Neutrophil (primary cell): ENCODE measurements at regions not wholly inside any gene's neighbourhood (a gene's known extent, or its start where the extent isn't known, plus 50 kb on each side); places are given as distances from the start of the nearest gene placed in this dataset.
"Not testable (repeated sequence)": the region's sequence is repeated elsewhere in the genome, so short reads cannot be mapped to it uniquely, and the experiment has no call there.

ENCODE experiments used
- H3K27ac ChIP-seq: fragments of 200-600 bp; sonication (generic); 2 replicates; pipeline ENCODE4 v1.5.1; 2016; ENCODE audit warnings: mild to moderate bottlenecking, moderate library complexity
- H3K27me3 ChIP-seq: fragments of 200-600 bp; sonication (generic); 2 replicates; pipeline ENCODE4 v1.6.0; 2016; ENCODE audit warnings: mild to moderate bottlenecking
- H3K36me3 ChIP-seq: fragments of 200-600 bp; sonication (generic); 2 replicates; pipeline ENCODE4 v1.5.1; 2017
- H3K4me1 ChIP-seq, 2 experiments: fragments of 200-600 bp in 1 of 2; sonication (generic) in 1 of 2; 1 replicate in 1 of 2; 2 replicates in 1 of 2; pipeline versions ENCODE4 v1.5.1 to v1.6.1; 2013 to 2016; ENCODE audit warnings: low read depth in 1 of 2, low read length in 1 of 2, mild to moderate bottlenecking in 1 of 2, moderate library complexity in 1 of 2; ENCODE audit not compliant: control insufficient read depth in 1 of 2, insufficient read depth in 1 of 2
- H3K4me3 ChIP-seq, 2 experiments: fragments of 200-600 bp in 1 of 2; sonication (generic) in 1 of 2; 1 replicate in 1 of 2; 2 replicates in 1 of 2; pipeline ENCODE4 v1.5.1; 2013 to 2016; ENCODE audit warnings: low read depth in 1 of 2, low read length in 1 of 2, mild to moderate bottlenecking in 1 of 2, moderate library complexity in 1 of 2
- H3K9me3 ChIP-seq: fragments of 200-600 bp; sonication (generic); 2 replicates; pipeline ENCODE4 v1.5.1; 2016
- CTCF ChIP-seq: fragments of 200-600 bp; sonication (generic); IDR thresholded peaks from 2 replicates; pipeline ENCODE4 v1.5.1; 2016; ENCODE audit warnings: antibody characterized with exemption

GRCh38 chr3:39639344-39640236 lies 169.8 kb upstream of the MYRIP start:
- H3K4me3 ChIP-seq: no peak overlapping the region
- H3K27me3 ChIP-seq: no peaks in the 10 kb centered on the region
- no peak overlapping the region for H3K27ac ChIP-seq
- H3K4me1 ChIP-seq: no peaks in the 10 kb centered on the region
- H3K36me3 ChIP-seq: no peaks in the 10 kb centered on the region
- TF ChIP-seq CTCF: no peak
- no peaks in the 10 kb centered on the region for H3K9me3 ChIP-seq

- Histone ChIP-seq H3K9me3 (no peaks in the 10 kb centered on the region), H3K36me3 (no peaks in the 10 kb centered on the region), H3K4me1 (no peaks in the 10 kb centered on the region), H3K27me3 (no peaks in the 10 kb centered on the region), H3K4me3 (no peak overlapping the region), H3K27ac (no peak overlapping the region)
- no peak for TF ChIP-seq CTCF
Observed at GRCh38 chr3:39641274-39641673, 168.1 kb upstream of the MYRIP start.

DNA sequence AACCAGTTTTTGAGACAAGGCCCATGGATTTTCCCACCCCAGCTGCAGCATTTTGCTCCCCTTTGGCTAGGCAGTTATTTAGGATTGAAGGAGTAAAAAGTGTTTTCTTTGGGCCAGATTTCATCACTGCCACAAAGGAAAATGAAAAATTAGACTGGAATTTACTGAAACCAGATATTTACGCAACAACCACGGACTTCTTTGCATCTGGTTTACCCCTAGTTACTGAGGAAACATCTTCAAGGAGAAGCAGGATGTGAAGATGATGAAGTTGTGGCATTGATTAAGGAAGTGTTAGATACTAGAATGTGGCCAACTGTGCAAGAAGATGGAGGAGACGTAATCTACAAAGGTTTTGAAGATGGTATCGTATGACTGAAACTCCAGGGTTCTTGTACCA lies 165.2 kb upstream of the MYRIP start:
- Histone ChIP-seq H3K36me3 (no peaks in the 10 kb centered on the region), H3K9me3 (no peaks in the 10 kb centered on the region), H3K27ac (no peak overlapping the region), H3K27me3 (no peaks in the 10 kb centered on the region), H3K4me1 (no peaks in the 10 kb centered on the region), H3K4me3 (no peak overlapping the region)
- no peak for TF ChIP-seq CTCF

- H3K9me3 ChIP-seq, H3K27ac ChIP-seq, H3K4me1 ChIP-seq, H3K4me3 ChIP-seq, H3K27me3 ChIP-seq, H3K36me3 ChIP-seq: not testable (repeated sequence)
Observed at GRCh38 chr3:39651256-39651655, 158.2 kb upstream of the MYRIP start.

GRCh38 chr3:39651993-39652739 lies 157.2 kb upstream of the MYRIP start:
- Histone ChIP-seq H3K9me3 (no peaks in the 10 kb centered on the region), H3K27ac (no peak overlapping the region), H3K27me3 (no peaks in the 10 kb centered on the region), H3K4me1 (no peaks in the 10 kb centered on the region), H3K36me3 (no peaks in the 10 kb centered on the region), H3K4me3 (no peak overlapping the region)
- no peak for TF ChIP-seq CTCF

DNA sequence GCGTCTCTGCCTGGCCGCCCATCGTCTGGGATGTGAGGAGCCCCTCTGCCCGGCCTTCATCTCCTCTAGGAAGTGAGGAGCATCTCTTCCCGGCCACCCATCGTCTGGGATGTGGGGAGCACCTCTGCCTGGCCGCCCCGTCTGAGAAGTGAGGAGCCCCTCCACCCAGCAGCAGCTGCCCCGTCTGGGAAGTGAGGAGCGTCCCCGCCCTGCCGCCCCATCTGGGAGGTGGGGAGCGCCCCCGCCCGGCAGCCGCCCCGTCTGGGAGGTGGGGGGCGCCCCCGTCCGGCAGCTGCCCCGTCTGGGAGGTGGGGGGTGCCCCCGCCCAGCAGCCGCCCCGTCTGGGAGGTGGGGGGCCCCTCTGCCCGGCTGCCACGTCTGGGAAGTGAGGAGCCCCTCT lies 153.7 kb upstream of the MYRIP start:
- not testable (repeated sequence) for H3K9me3 ChIP-seq, H3K36me3 ChIP-seq, H3K27me3 ChIP-seq, H3K4me1 ChIP-seq, H3K4me3 ChIP-seq, H3K27ac ChIP-seq
